DND-41 (cell line): ENCODE measurements at regions not wholly inside any gene's neighbourhood (a gene's known extent, or its start where the extent isn't known, plus 50 kb on each side); places are given as distances from the start of the nearest gene placed in this dataset.
A peak's percentile ranks its signal among the peaks of the same experiment; 100 is the strongest.
"Not testable (repeated sequence)": the region's sequence is repeated elsewhere in the genome, so short reads cannot be mapped to it uniquely, and the experiment has no call there.

Experiments used
- ATAC-seq: fragments of 200-7000 bp; cut with Tn5 transposase; 3 replicates; pipeline ENCODE4 v1.9.1; 2021; ENCODE audit warnings: low read depth; ENCODE audit not compliant: insufficient read depth
- DNase-seq: peaks from one replicate; pipeline ENCODE4 v3.0.0-alpha.2; 2020
- H2AFZ ChIP-seq: 2 replicates; pipeline ENCODE4 v1.6.0; 2012; ENCODE audit warnings: low read depth, low read length
- H3K27ac ChIP-seq: 2 replicates; pipeline ENCODE4 v1.5.1; 2012; ENCODE audit warnings: low read length, inconsistent platforms
- H3K27me3 ChIP-seq: fragments of 200-600 bp; sonication (generic); 2 replicates; pipeline ENCODE4 v1.6.0; 2012; ENCODE audit warnings: low read length, mild to moderate bottlenecking, inconsistent platforms; ENCODE audit not compliant: insufficient read depth, poor library complexity
- H3K36me3 ChIP-seq: 2 replicates; pipeline ENCODE4 v1.5.1; 2012; ENCODE audit warnings: low read length, inconsistent platforms; ENCODE audit not compliant: insufficient read depth
- H3K4me1 ChIP-seq: 2 replicates; pipeline ENCODE4 v1.5.1; 2012; ENCODE audit warnings: mild to moderate bottlenecking, low read length; ENCODE audit not compliant: insufficient read depth
- H3K4me2 ChIP-seq: 2 replicates; pipeline ENCODE4 v1.6.0; 2012; ENCODE audit warnings: mild to moderate bottlenecking, moderate library complexity, low read length, inconsistent platforms; ENCODE audit not compliant: insufficient read depth
- H3K4me3 ChIP-seq, 2 experiments: fragments of 200-600 bp in 1 of 2; shearing (Covaris generic) in 1 of 2; 2 replicates each; pipeline ENCODE4 v1.5.1; 2012 to 2016; ENCODE audit warnings: inconsistent platforms in 2 of 2, low read length in 2 of 2, mild to moderate bottlenecking in 2 of 2, low read depth in 1 of 2, moderate library complexity in 1 of 2
- H3K79me2 ChIP-seq: 2 replicates; pipeline ENCODE4 v1.6.0; 2012; ENCODE audit warnings: low read length, inconsistent platforms; ENCODE audit not compliant: insufficient read depth
- H3K9ac ChIP-seq: 2 replicates; pipeline ENCODE4 v1.6.0; 2012; ENCODE audit warnings: low read depth, mild to moderate bottlenecking, inconsistent platforms, low read length, moderate library complexity
- H3K9me3 ChIP-seq: 2 replicates; pipeline ENCODE4 v1.5.1; 2012; ENCODE audit warnings: low read length, moderate library complexity, mild to moderate bottlenecking, inconsistent platforms; ENCODE audit not compliant: insufficient read depth, severe bottlenecking
- H4K20me1 ChIP-seq: 2 replicates; pipeline ENCODE4 v1.6.0; 2012; ENCODE audit warnings: low read length; ENCODE audit not compliant: insufficient read depth
- CTCF ChIP-seq: IDR thresholded peaks from 2 replicates; pipeline ENCODE4 v1.5.1; 2012; ENCODE audit warnings: borderline replicate concordance, low read length, moderate library complexity, mild to moderate bottlenecking; ENCODE audit not compliant: poor library complexity, severe bottlenecking; ENCODE audit errors: extremely low read depth
- EZH2 ChIP-seq: IDR thresholded peaks from 3 replicates; pipeline ENCODE4 v1.6.1; 2012; ENCODE audit warnings: borderline replicate concordance, low read depth, mild to moderate bottlenecking, moderate library complexity, low read length, inconsistent platforms; ENCODE audit not compliant: severe bottlenecking

- H3K36me3 ChIP-seq = no peaks in the 10 kb centered on the region
- no peak overlapping the region for H2AFZ ChIP-seq
- no peak overlapping the region for H3K27ac ChIP-seq
- H3K27me3 ChIP-seq = no peaks in the 10 kb centered on the region
- TF ChIP-seq CTCF = no peak
- no peak for TF ChIP-seq EZH2
- peaks cover 13% of the 10 kb centered on the region; the same call in 1 of the 2 replicates for H3K4me1 ChIP-seq
- H3K4me3 ChIP-seq = no peak overlapping the region
- H3K79me2 ChIP-seq = no peaks in the 10 kb centered on the region
- H4K20me1 ChIP-seq = no peaks in the 10 kb centered on the region
- DNase-seq (no peak), ATAC-seq (no peak)
- H3K4me2 ChIP-seq = no peak overlapping the region
- H3K9me3 ChIP-seq = peaks cover 35% of the 10 kb centered on the region
- no peak overlapping the region for H3K9ac ChIP-seq
Measured at GRCh38 chr16:35798885-35799426, 2339.5 kb downstream of the TP53TG3F start.

- H4K20me1 ChIP-seq, H3K36me3 ChIP-seq, H3K4me3 ChIP-seq, DNase-seq, H3K79me2 ChIP-seq, H3K9ac ChIP-seq, H2AFZ ChIP-seq, H3K4me2 ChIP-seq, H3K9me3 ChIP-seq, H3K27ac ChIP-seq, H3K4me1 ChIP-seq, H3K27me3 ChIP-seq: not testable (repeated sequence)
- peak; percentile 57; the same call in 2 of the 3 replicates for ATAC-seq
Measured at GRCh38 chr16:35804465-35804864, 2345.1 kb downstream of the TP53TG3F start.

GRCh38 chr16:35823342-35823741, 2363.9 kb downstream of the TP53TG3F start:
- no peaks in the 10 kb centered on the region for H3K36me3 ChIP-seq
- DNase-seq (no peak), ATAC-seq (no peak)
- no peak overlapping the region for H3K27ac ChIP-seq
- H3K9me3 ChIP-seq = peaks cover 6% of the 10 kb centered on the region
- no peaks in the 10 kb centered on the region for H4K20me1 ChIP-seq
- no peak overlapping the region for H3K9ac ChIP-seq
- H3K4me1 ChIP-seq = no peaks in the 10 kb centered on the region
- H3K4me2 ChIP-seq = no peak overlapping the region
- H3K79me2 ChIP-seq = no peaks in the 10 kb centered on the region
- no peak overlapping the region for H2AFZ ChIP-seq
- TF ChIP-seq CTCF (no peak), EZH2 (no peak)
- no peak overlapping the region for H3K4me3 ChIP-seq
- H3K27me3 ChIP-seq = no peaks in the 10 kb centered on the region

- H3K9ac ChIP-seq = no peak overlapping the region
- DNase-seq = no peak
- H4K20me1 ChIP-seq = no peaks in the 10 kb centered on the region
- no peaks in the 10 kb centered on the region for H3K27me3 ChIP-seq
- H3K79me2 ChIP-seq = no peaks in the 10 kb centered on the region
- H3K9me3 ChIP-seq = peaks cover 6% of the 10 kb centered on the region
- H3K27ac ChIP-seq = no peak overlapping the region
- TF ChIP-seq EZH2 = no peak
- H3K36me3 ChIP-seq = no peaks in the 10 kb centered on the region
- H3K4me2 ChIP-seq = no peak overlapping the region
- H3K4me3 ChIP-seq = no peak overlapping the region
- peak overlapping the region; percentile 30; the same call in 1 of the 2 replicates for H2AFZ ChIP-seq
- ATAC-seq = no peak
- H3K4me1 ChIP-seq = 0 out of 2 replicates have a peak, but pooled peaks cover 3% of the 10 kb centered on the region
Measured at GRCh38 chr16:35841632-35842031, 2382.2 kb downstream of the TP53TG3F start.
